ENCODE measurements at regions not wholly inside any gene's neighbourhood (a gene's known extent, or its start where the extent isn't known, plus 50 kb on each side); places are given as distances from the start of the nearest gene placed in this dataset.

- Histone ChIP-seq H2AFZ (ENCODE audit: low read depth, low read length) (peak overlapping the region; percentile 85), H3K27me3 (ENCODE audit: insufficient read depth, low read length) (peaks cover 57% of the 10 kb centered on the region), H3K4me3 (ENCODE audit: low read length) (peak overlapping the region; percentile 45), H3K36me3 (ENCODE audit: insufficient read depth, low read length) (no peaks in the 10 kb centered on the region), H3K4me1 (ENCODE audit: insufficient read depth, low read length) (peaks cover 9% of the 10 kb centered on the region), H3K9me3 (ENCODE audit: low read length) (no peaks in the 10 kb centered on the region)
Measured at GRCh38 chr3:28575746-28576613, 227.4 kb upstream of the AZI2 start.

- H3K27me3 ChIP-seq (ENCODE audit: insufficient read depth, low read length) = peaks cover 61% of the 10 kb centered on the region
- peak overlapping the region; percentile 85 for H2AFZ ChIP-seq (ENCODE audit: low read depth, low read length)
- peaks cover 9% of the 10 kb centered on the region for H3K4me1 ChIP-seq (ENCODE audit: insufficient read depth, low read length)
- no peaks in the 10 kb centered on the region for H3K9me3 ChIP-seq (ENCODE audit: low read length)
- peak overlapping the region; percentile 45 for H3K4me3 ChIP-seq (ENCODE audit: low read length)
- H3K36me3 ChIP-seq (ENCODE audit: insufficient read depth, low read length) = no peaks in the 10 kb centered on the region
Measured at GRCh38 chr3:28576614-28577200, 228.1 kb upstream of the AZI2 start.

- no peaks in the 10 kb centered on the region for H3K9me3 ChIP-seq (ENCODE audit: low read length)
- H2AFZ ChIP-seq (ENCODE audit: low read depth, low read length) = no peak overlapping the region
- H3K36me3 ChIP-seq (ENCODE audit: insufficient read depth, low read length) = no peaks in the 10 kb centered on the region
- peaks cover 9% of the 10 kb centered on the region for H3K4me1 ChIP-seq (ENCODE audit: insufficient read depth, low read length)
- no peak overlapping the region for H3K4me3 ChIP-seq (ENCODE audit: low read length)
- peaks cover 60% of the 10 kb centered on the region for H3K27me3 ChIP-seq (ENCODE audit: insufficient read depth, low read length)
Measured at GRCh38 chr3:28577941-28578500, 229.4 kb upstream of the AZI2 start.

GRCh38 chr3:28586325-28586724, 237.7 kb upstream of the AZI2 start:
- Histone ChIP-seq H3K36me3 (ENCODE audit: insufficient read depth, low read length) (no peaks in the 10 kb centered on the region), H3K27me3 (ENCODE audit: insufficient read depth, low read length) (peaks cover 3% of the 10 kb centered on the region), H3K4me1 (ENCODE audit: insufficient read depth, low read length) (no peaks in the 10 kb centered on the region), H3K9me3 (ENCODE audit: low read length) (no peaks in the 10 kb centered on the region), H2AFZ (ENCODE audit: low read depth, low read length) (no peak overlapping the region), H3K4me3 (ENCODE audit: low read length) (no peak overlapping the region)

- H3K4me3 ChIP-seq (ENCODE audit: low read length) = no peak overlapping the region
- H2AFZ ChIP-seq (ENCODE audit: low read depth, low read length) = no peak overlapping the region
- H3K4me1 ChIP-seq (ENCODE audit: insufficient read depth, low read length) = no peaks in the 10 kb centered on the region
- H3K27me3 ChIP-seq (ENCODE audit: insufficient read depth, low read length) = peaks cover 2% of the 10 kb centered on the region
- no peaks in the 10 kb centered on the region for H3K36me3 ChIP-seq (ENCODE audit: insufficient read depth, low read length)
- H3K9me3 ChIP-seq (ENCODE audit: low read length) = no peaks in the 10 kb centered on the region
Measured at GRCh38 chr3:28587723-28588122, 239.1 kb upstream of the AZI2 start.

- H2AFZ ChIP-seq (ENCODE audit: low read depth, low read length) = no peak overlapping the region
- H3K9me3 ChIP-seq (ENCODE audit: low read length) = no peaks in the 10 kb centered on the region
- no peak overlapping the region for H3K4me3 ChIP-seq (ENCODE audit: low read length)
- no peaks in the 10 kb centered on the region for H3K27me3 ChIP-seq (ENCODE audit: insufficient read depth, low read length)
- H3K4me1 ChIP-seq (ENCODE audit: insufficient read depth, low read length) = no peaks in the 10 kb centered on the region
- H3K36me3 ChIP-seq (ENCODE audit: insufficient read depth, low read length) = no peaks in the 10 kb centered on the region
Measured at GRCh38 chr3:28590216-28590615, 241.6 kb upstream of the AZI2 start.

GRCh38 chr3:28590860-28591259, 242.2 kb upstream of the AZI2 start:
- Histone ChIP-seq H3K4me3 (ENCODE audit: low read length) (no peak overlapping the region), H3K9me3 (ENCODE audit: low read length) (no peaks in the 10 kb centered on the region), H3K4me1 (ENCODE audit: insufficient read depth, low read length) (no peaks in the 10 kb centered on the region), H3K36me3 (ENCODE audit: insufficient read depth, low read length) (no peaks in the 10 kb centered on the region), H2AFZ (ENCODE audit: low read depth, low read length) (no peak overlapping the region), H3K27me3 (ENCODE audit: insufficient read depth, low read length) (no peaks in the 10 kb centered on the region)

GRCh38 chr3:28595372-28595771, 246.7 kb upstream of the AZI2 start:
- Histone ChIP-seq H3K36me3 (ENCODE audit: insufficient read depth, low read length) (no peaks in the 10 kb centered on the region), H3K9me3 (ENCODE audit: low read length) (no peaks in the 10 kb centered on the region), H3K27me3 (ENCODE audit: insufficient read depth, low read length) (no peaks in the 10 kb centered on the region), H2AFZ (ENCODE audit: low read depth, low read length) (no peak overlapping the region), H3K4me1 (ENCODE audit: insufficient read depth, low read length) (no peaks in the 10 kb centered on the region), H3K4me3 (ENCODE audit: low read length) (no peak overlapping the region)

- no peaks in the 10 kb centered on the region for H3K27me3 ChIP-seq (ENCODE audit: insufficient read depth, low read length)
- H3K36me3 ChIP-seq (ENCODE audit: insufficient read depth, low read length) = no peaks in the 10 kb centered on the region
- no peak overlapping the region for H2AFZ ChIP-seq (ENCODE audit: low read depth, low read length)
- H3K4me1 ChIP-seq (ENCODE audit: insufficient read depth, low read length) = no peaks in the 10 kb centered on the region
- H3K4me3 ChIP-seq (ENCODE audit: low read length) = no peak overlapping the region
- H3K9me3 ChIP-seq (ENCODE audit: low read length) = no peaks in the 10 kb centered on the region
Measured at GRCh38 chr3:28597452-28597851, 248.8 kb upstream of the AZI2 start.

GRCh38 chr3:28598165-28598564, 249.5 kb upstream of the AZI2 start:
- Histone ChIP-seq H3K9me3 (ENCODE audit: low read length) (no peaks in the 10 kb centered on the region), H3K4me3 (ENCODE audit: low read length) (no peak overlapping the region), H3K27me3 (ENCODE audit: insufficient read depth, low read length) (no peaks in the 10 kb centered on the region), H3K36me3 (ENCODE audit: insufficient read depth, low read length) (no peaks in the 10 kb centered on the region), H2AFZ (ENCODE audit: low read depth, low read length) (no peak overlapping the region), H3K4me1 (ENCODE audit: insufficient read depth, low read length) (no peaks in the 10 kb centered on the region)

- no peaks in the 10 kb centered on the region for H3K36me3 ChIP-seq (ENCODE audit: insufficient read depth, low read length)
- H3K4me3 ChIP-seq (ENCODE audit: low read length) = no peak overlapping the region
- no peaks in the 10 kb centered on the region for H3K27me3 ChIP-seq (ENCODE audit: insufficient read depth, low read length)
- no peak overlapping the region for H2AFZ ChIP-seq (ENCODE audit: low read depth, low read length)
- no peaks in the 10 kb centered on the region for H3K4me1 ChIP-seq (ENCODE audit: insufficient read depth, low read length)
- H3K9me3 ChIP-seq (ENCODE audit: low read length) = no peaks in the 10 kb centered on the region
Measured at GRCh38 chr3:28601291-28601690, 252.7 kb upstream of the AZI2 start.

GRCh38 chr3:28606283-28606682, 257.7 kb upstream of the AZI2 start:
- Histone ChIP-seq H3K36me3 (ENCODE audit: insufficient read depth, low read length) (no peaks in the 10 kb centered on the region), H2AFZ (ENCODE audit: low read depth, low read length) (no peak overlapping the region), H3K27me3 (ENCODE audit: insufficient read depth, low read length) (no peaks in the 10 kb centered on the region), H3K4me1 (ENCODE audit: insufficient read depth, low read length) (no peaks in the 10 kb centered on the region), H3K4me3 (ENCODE audit: low read length) (no peak overlapping the region), H3K9me3 (ENCODE audit: low read length) (no peaks in the 10 kb centered on the region)

- no peak overlapping the region for H3K4me3 ChIP-seq (ENCODE audit: low read length)
- H3K4me1 ChIP-seq (ENCODE audit: insufficient read depth, low read length) = no peaks in the 10 kb centered on the region
- no peak overlapping the region for H2AFZ ChIP-seq (ENCODE audit: low read depth, low read length)
- H3K9me3 ChIP-seq (ENCODE audit: low read length) = no peaks in the 10 kb centered on the region
- H3K27me3 ChIP-seq (ENCODE audit: insufficient read depth, low read length) = no peaks in the 10 kb centered on the region
- H3K36me3 ChIP-seq (ENCODE audit: insufficient read depth, low read length) = no peaks in the 10 kb centered on the region
Measured at GRCh38 chr3:28612232-28612631, 263.6 kb upstream of the AZI2 start.

Data from neuron (in vitro differentiated cells).